Small intestine (tissue), 7 donors: ENCODE measurements at regions not wholly inside any gene's neighbourhood (a gene's known extent, or its start where the extent isn't known, plus 50 kb on each side); places are given as distances from the start of the nearest gene placed in this dataset.

Experiments
- DNase-seq, 2 donors: peaks; one replicate each; pipeline versions ENCODE4 v3.0.0 to v3.0.0-alpha.2; 2013
- FAIRE-seq: peaks from 2 replicates; lab custom pipeline; 2012; peaks lifted over from hg19 to GRCh38; lab: Jason Lieb, UNC
- H3K27ac ChIP-seq, 3 donors: one replicate each; pipeline ENCODE4 v1.5.1; 2013; ENCODE audit warnings: low read length in 2 of 3, mild to moderate bottlenecking in 2 of 3, control low read depth in 1 of 3, inconsistent platforms in 1 of 3, low read depth in 1 of 3, moderate library complexity in 1 of 3
- H3K27me3 ChIP-seq, 3 donors: one replicate each; pipeline ENCODE4 v1.6.1; 2013; ENCODE audit warnings: low read length in 3 of 3, inconsistent platforms in 1 of 3; ENCODE audit not compliant: control insufficient read depth in 3 of 3, insufficient read depth in 3 of 3
- H3K36me3 ChIP-seq, 3 donors: one replicate each; pipeline ENCODE4 v1.6.1; 2013; ENCODE audit warnings: low read length in 3 of 3, inconsistent platforms in 1 of 3, low read depth in 1 of 3, mild to moderate bottlenecking in 1 of 3, moderate library complexity in 1 of 3; ENCODE audit not compliant: control insufficient read depth in 3 of 3, insufficient read depth in 2 of 3
- H3K4me1 ChIP-seq, 3 donors: one replicate each; pipeline ENCODE4 v1.6.1; 2013; ENCODE audit warnings: low read length in 2 of 3, inconsistent platforms in 1 of 3, low read depth in 1 of 3, mild to moderate bottlenecking in 1 of 3, moderate library complexity in 1 of 3; ENCODE audit not compliant: control insufficient read depth in 3 of 3, insufficient read depth in 2 of 3
- H3K4me3 ChIP-seq, 3 donors: one replicate each; pipeline ENCODE4 v1.5.1; 2013; ENCODE audit warnings: low read length in 3 of 3, control low read depth in 1 of 3, inconsistent platforms in 1 of 3, low read depth in 1 of 3, mild to moderate bottlenecking in 1 of 3, moderate library complexity in 1 of 3
- H3K9me3 ChIP-seq, 2 donors: one replicate each; pipeline ENCODE4 v1.6.1; 2013; ENCODE audit warnings: low read depth in 1 of 2, low read length in 1 of 2; ENCODE audit not compliant: control insufficient read depth in 2 of 2, insufficient read depth in 1 of 2
- WGBS, 3 donors: extraction: QIAGEN DNeasy Blood & Tissue Kit; methylation state at CpG; one replicate each; pipeline ENCODE4 v1.1.7; 2013; 5-methylcytosine and 5-hydroxymethylcytosine counted together
- donor health status: healthy with polysubstance abuse.
- donor health status: control.
- donor health status: control.
- donor health status: Bipolar disorder and iron deficiency.
- donor health status: healthy.

GRCh38 chr12:115430636-115431035 lies 746.7 kb upstream of the TBX3 start:
- H3K36me3 ChIP-seq = no peaks in the 10 kb centered on the region
- H3K4me1 ChIP-seq = no peaks in the 10 kb centered on the region
- no peaks in the 10 kb centered on the region for H3K9me3 ChIP-seq
- H3K27me3 ChIP-seq = no peaks in the 10 kb centered on the region
- FAIRE-seq = no peak
- no peak overlapping the region for H3K27ac ChIP-seq
- H3K4me3 ChIP-seq = no peak overlapping the region
- DNase-seq = no peak
- 90 to 91% (median 91%) methylated on average over 1 of the region's 1 CpG for WGBS, 3 donors

- DNase-seq (no peak), FAIRE-seq (no peak)
- H3K4me1 ChIP-seq = peaks cover 0 to 5% (median 0%) of the 10 kb centered on the region in 3 donors
- H3K27me3 ChIP-seq = no peaks in the 10 kb centered on the region
- H3K4me3 ChIP-seq = no peak overlapping the region
- no peaks in the 10 kb centered on the region for H3K36me3 ChIP-seq
- H3K9me3 ChIP-seq = no peaks in the 10 kb centered on the region
- no peak overlapping the region for H3K27ac ChIP-seq
Measured at GRCh38 chr12:115426732-115427131, 742.8 kb upstream of the TBX3 start.

GRCh38 chr12:115424003-115424402 lies 740.0 kb upstream of the TBX3 start:
- no peak overlapping the region for H3K4me3 ChIP-seq
- 74 to 100% (median 83%) methylated on average over 1 of the region's 1 CpG for WGBS, 3 donors
- peaks cover 0 to 5% (median 0%) of the 10 kb centered on the region in 3 donors for H3K4me1 ChIP-seq
- H3K9me3 ChIP-seq = no peaks in the 10 kb centered on the region
- FAIRE-seq = no peak
- no peaks in the 10 kb centered on the region for H3K36me3 ChIP-seq
- H3K27me3 ChIP-seq = no peaks in the 10 kb centered on the region
- DNase-seq = no peak
- H3K27ac ChIP-seq = no peak overlapping the region

GRCh38 chr12:115423546-115423987 lies 739.6 kb upstream of the TBX3 start:
- FAIRE-seq = no peak
- Histone ChIP-seq H3K27me3 (no peaks in the 10 kb centered on the region), H3K27ac (peak overlapping the region in 1 of 3 donors; percentile 30), H3K9me3 (no peaks in the 10 kb centered on the region), H3K4me1 (peaks cover 0 to 5% (median 0%) of the 10 kb centered on the region in 3 donors), H3K36me3 (no peaks in the 10 kb centered on the region), H3K4me3 (no peak overlapping the region)
- 48 to 51% (median 50%) methylated on average over 5 of the region's 5 CpGs for WGBS, 3 donors
- peak in 1 of 2 donors; percentile 26 for DNase-seq

- FAIRE-seq (no peak), DNase-seq (no peak)
- Histone ChIP-seq H3K4me1 (peaks cover 0 to 5% (median 0%) of the 10 kb centered on the region in 3 donors), H3K9me3 (no peaks in the 10 kb centered on the region), H3K27ac (peak overlapping the region in 1 of 3 donors; percentile 30), H3K27me3 (no peaks in the 10 kb centered on the region), H3K36me3 (no peaks in the 10 kb centered on the region), H3K4me3 (no peak overlapping the region)
Measured at GRCh38 chr12:115422845-115423545, 739.0 kb upstream of the TBX3 start.

GRCh38 chr12:115421796-115422709 lies 738.1 kb upstream of the TBX3 start:
- H3K4me3 ChIP-seq = no peak overlapping the region
- FAIRE-seq = no peak

GRCh38 chr12:115421350-115421749 lies 737.4 kb upstream of the TBX3 start:
- DNase-seq (no peak), FAIRE-seq (no peak)
- no peak overlapping the region for H3K4me3 ChIP-seq
- WGBS, 3 donors = 39 to 70% (median 54%) methylated on average over 1 of the region's 1 CpG
- peaks cover 0 to 5% (median 0%) of the 10 kb centered on the region in 3 donors for H3K4me1 ChIP-seq
- H3K27ac ChIP-seq = no peak overlapping the region
- H3K9me3 ChIP-seq = peaks cover 0 to 6% of the 10 kb centered on the region in 2 donors
- no peaks in the 10 kb centered on the region for H3K36me3 ChIP-seq
- H3K27me3 ChIP-seq = no peaks in the 10 kb centered on the region

More at GRCh38 chr12:115421796-115422709, 738.1 kb upstream of the TBX3 start:
- Histone ChIP-seq H3K36me3 (no peaks in the 10 kb centered on the region), H3K27ac (no peak overlapping the region), H3K4me1 (peaks cover 0 to 5% (median 0%) of the 10 kb centered on the region in 3 donors), H3K9me3 (peaks cover 0 to 1% of the 10 kb centered on the region in 2 donors), H3K27me3 (no peaks in the 10 kb centered on the region)
- no peak for DNase-seq
- 71 to 79% (median 77%) methylated on average over 9 of the region's 9 CpGs for WGBS, 3 donors

- H3K4me3 ChIP-seq = no peak overlapping the region
- peaks cover 0 to 6% of the 10 kb centered on the region in 2 donors for H3K9me3 ChIP-seq
- H3K27ac ChIP-seq = no peak overlapping the region
- H3K36me3 ChIP-seq = no peaks in the 10 kb centered on the region
- DNase-seq (no peak), FAIRE-seq (no peak)
- H3K4me1 ChIP-seq = peaks cover 0 to 5% (median 0%) of the 10 kb centered on the region in 3 donors
- WGBS, 3 donors = 96 to 98% (median 97%) methylated on average over 1 of the region's 1 CpG
- no peaks in the 10 kb centered on the region for H3K27me3 ChIP-seq
Measured at GRCh38 chr12:115419145-115419646, 735.2 kb upstream of the TBX3 start.
